Lung (tissue), 11 donors: ENCODE measurements at regions not wholly inside any gene's neighbourhood (a gene's known extent, or its start where the extent isn't known, plus 50 kb on each side); places are given as distances from the start of the nearest gene placed in this dataset.

Source experiments
- ATAC-seq: fragments of 200-7000 bp; cut with Tn5 transposase; one replicate; pipeline ENCODE4 v1.9.1; 2020; ENCODE audit warnings: moderate number of reproducible peaks; ENCODE audit not compliant: insufficient read depth, low FRiP score
- DNase-seq, 3 donors: peaks; one replicate each; pipeline ENCODE4 v3.0.0-alpha.2; 2013 to 2017
- H3K27ac ChIP-seq, 2 donors: one replicate each; pipeline ENCODE4 v1.5.1; 2013; ENCODE audit warnings: mild to moderate bottlenecking in 2 of 2, moderate library complexity in 2 of 2, control low read depth in 1 of 2, inconsistent platforms in 1 of 2, low read depth in 1 of 2, low read length in 1 of 2
- H3K27me3 ChIP-seq, 3 donors: one replicate each; pipeline ENCODE4 v1.5.1; 2013; ENCODE audit warnings: low read length in 2 of 3; ENCODE audit not compliant: control insufficient read depth in 3 of 3, insufficient read depth in 3 of 3
- H3K36me3 ChIP-seq, 4 donors: one replicate each; pipeline ENCODE4 v1.5.1; 2013; ENCODE audit warnings: low read length in 4 of 4, mild to moderate bottlenecking in 1 of 4, moderate library complexity in 1 of 4; ENCODE audit not compliant: control insufficient read depth in 4 of 4, insufficient read depth in 4 of 4
- H3K4me1 ChIP-seq, 5 donors: one replicate each; pipeline ENCODE4 v1.5.1; 2013; ENCODE audit warnings: low read length in 5 of 5, mild to moderate bottlenecking in 2 of 5, moderate library complexity in 1 of 5; ENCODE audit not compliant: control insufficient read depth in 5 of 5, insufficient read depth in 5 of 5
- H3K4me3 ChIP-seq: one replicate; pipeline ENCODE4 v1.5.1; 2013; ENCODE audit warnings: mild to moderate bottlenecking, control low read depth, moderate library complexity
- H3K9ac ChIP-seq, 2 donors: one replicate each; pipeline ENCODE4 v1.5.1; 2013; ENCODE audit warnings: low read length in 2 of 2, control low read depth in 1 of 2; ENCODE audit not compliant: insufficient read depth in 1 of 2
- H3K9me3 ChIP-seq, 4 donors: one replicate each; pipeline ENCODE4 v1.5.1; 2013; ENCODE audit warnings: low read length in 3 of 4, mild to moderate bottlenecking in 1 of 4, moderate library complexity in 1 of 4; ENCODE audit not compliant: control insufficient read depth in 4 of 4, insufficient read depth in 3 of 4
- CTCF ChIP-seq: IDR thresholded peaks from 2 replicates; pipeline ENCODE4 v1.5.1; 2012; ENCODE audit warnings: mild to moderate bottlenecking; ENCODE audit errors: control extremely low read depth, extremely low read depth
- WGBS, 2 donors: extraction: QIAGEN DNeasy Blood & Tissue Kit; methylation state at CpG; one replicate each; pipeline ENCODE4 v1.1.7; 2013; 5-methylcytosine and 5-hydroxymethylcytosine counted together
- donor health status: control.
- donor health status: control.
- donor health status: Bipolar disorder and iron deficiency.
- donor health status: healthy.
- donor health status: DM: yes; HTN: yes; CAD: no.

GRCh38 chr1:4221107-4221506, 321.0 kb upstream of the C1orf174 start:
- 87 to 96% methylated on average over 4 of the region's 4 CpGs for WGBS, 2 donors
- no peaks in the 10 kb centered on the region for H3K27me3 ChIP-seq
- ATAC-seq (no peak), DNase-seq (no peak)
- H3K36me3 ChIP-seq, result no peaks in the 10 kb centered on the region
- H3K4me1 ChIP-seq, result no peaks in the 10 kb centered on the region
- peaks cover 0 to 9% (median 0%) of the 10 kb centered on the region in 4 donors for H3K9me3 ChIP-seq
- no peak overlapping the region for H3K27ac ChIP-seq
- no peak overlapping the region for H3K9ac ChIP-seq
- H3K4me3 ChIP-seq, result no peak overlapping the region
- no peak for TF ChIP-seq CTCF

GRCh38 chr1:4224684-4225467, 324.8 kb upstream of the C1orf174 start:
- Histone ChIP-seq H3K4me1 (no peaks in the 10 kb centered on the region), H3K27ac (no peak overlapping the region), H3K9me3 (peaks cover 0 to 7% (median 0%) of the 10 kb centered on the region in 4 donors), H3K9ac (no peak overlapping the region), H3K27me3 (no peaks in the 10 kb centered on the region), H3K4me3 (no peak overlapping the region), H3K36me3 (no peaks in the 10 kb centered on the region)
- 79 to 81% methylated on average over 18 of the region's 18 CpGs for WGBS, 2 donors
- no peak for TF ChIP-seq CTCF
- ATAC-seq (no peak), DNase-seq (no peak)

GRCh38 chr1:4227986-4228385, 327.9 kb upstream of the C1orf174 start:
- Histone ChIP-seq H3K36me3 (no peaks in the 10 kb centered on the region), H3K27ac (no peak overlapping the region), H3K9me3 (peaks cover 0 to 11% (median 0%) of the 10 kb centered on the region in 4 donors), H3K27me3 (no peaks in the 10 kb centered on the region), H3K4me1 (no peaks in the 10 kb centered on the region), H3K4me3 (no peak overlapping the region), H3K9ac (no peak overlapping the region)
- no peak for TF ChIP-seq CTCF
- WGBS, 2 donors, result 75 to 79% methylated on average over 15 of the region's 15 CpGs
- DNase-seq, result no peak
- ATAC-seq, result no peak
